ENCODE measurements at regions not wholly inside any gene's neighbourhood (a gene's known extent, or its start where the extent isn't known, plus 50 kb on each side); places are given as distances from the start of the nearest gene placed in this dataset.
"Not testable (repeated sequence)": the region's sequence is repeated elsewhere in the genome, so short reads cannot be mapped to it uniquely, and the experiment has no call there.

GRCh38 chr13:110811008-110811720 is 97.7 kb downstream of the ING1 start:
- DNase-seq (ENCODE audit: low read depth) = no peak

- DNase-seq (ENCODE audit: low read depth) = no peak
Measured at GRCh38 chr13:110811771-110812120, 98.2 kb downstream of the ING1 start.

- no peak for DNase-seq (ENCODE audit: low read depth)
Measured at GRCh38 chr13:110812121-110812868, 98.8 kb downstream of the ING1 start.

GRCh38 chr13:110812869-110813645 is 99.6 kb downstream of the ING1 start:
- no peak for DNase-seq (ENCODE audit: low read depth)

GRCh38 chr13:110813646-110814624 is 100.4 kb downstream of the ING1 start:
- no peak for DNase-seq (ENCODE audit: low read depth)

- no peak for DNase-seq (ENCODE audit: low read depth)
Measured at GRCh38 chr13:110815471-110816204, 99.2 kb downstream of the ANKRD10 start.

- DNase-seq (ENCODE audit: low read depth) = no peak
Measured at GRCh38 chr13:110816500-110816899, 98.4 kb downstream of the ANKRD10 start.

GRCh38 chr13:110817143-110817542 is 97.7 kb downstream of the ANKRD10 start:
- no peak for DNase-seq (ENCODE audit: low read depth)

GRCh38 chr13:110818747-110819146 is 96.1 kb downstream of the ANKRD10 start:
- DNase-seq (ENCODE audit: low read depth) = no peak

GRCh38 chr13:110819203-110820014 is 95.5 kb downstream of the ANKRD10 start:
- DNase-seq (ENCODE audit: low read depth) = peak; percentile 63

GRCh38 chr13:110820322-110820721 is 94.5 kb downstream of the ANKRD10 start:
- DNase-seq (ENCODE audit: low read depth) = no peak

- DNase-seq (ENCODE audit: low read depth) = not testable (repeated sequence)
Measured at GRCh38 chr13:110821837-110822668, 92.8 kb downstream of the ANKRD10 start.

- no peak for DNase-seq (ENCODE audit: low read depth)
Measured at GRCh38 chr13:110822669-110822945, 92.3 kb downstream of the ANKRD10 start.

- DNase-seq (ENCODE audit: low read depth) = no peak
Measured at GRCh38 chr13:110824702-110825300, 90.1 kb downstream of the ANKRD10 start.

GRCh38 chr13:110825516-110825915 is 89.4 kb downstream of the ANKRD10 start:
- DNase-seq (ENCODE audit: low read depth) = no peak

- no peak for DNase-seq (ENCODE audit: low read depth)
Measured at GRCh38 chr13:110826101-110826500, 88.8 kb downstream of the ANKRD10 start.

GRCh38 chr13:110826861-110827672 is 87.8 kb downstream of the ANKRD10 start:
- no peak for DNase-seq (ENCODE audit: low read depth)
